Adrenal gland (tissue), 5 donors: ENCODE measurements at regions not wholly inside any gene's neighbourhood (a gene's known extent, or its start where the extent isn't known, plus 50 kb on each side); places are given as distances from the start of the nearest gene placed in this dataset.

Experiments used
- POLR2A ChIP-seq, 2 donors: fragments of 450-650 bp; IDR thresholded peaks; one replicate each; pipeline ENCODE4 v1.6.1; 2017; ENCODE audit warnings: antibody characterized with exemption in 2 of 2, mild to moderate bottlenecking in 2 of 2, moderate library complexity in 1 of 2
- TF ChIP-seq, protein P1 (sequence below), 6 experiments: fragments of 450-650 bp in 4 of 6; fragments of 200-600 bp in 2 of 6; sonication (generic) in 1 of 6; IDR thresholded peaks; 1 replicate in 5 of 6; 2 replicates in 1 of 6; pipeline versions ENCODE4 v1.5.1 to v1.8.0; 2016 to 2021; ENCODE audit warnings: antibody characterized with exemption in 6 of 6, mild to moderate bottlenecking in 2 of 6, moderate library complexity in 1 of 6
- donor health status: DM: no; HTN: no; CAD: no.

DNA sequence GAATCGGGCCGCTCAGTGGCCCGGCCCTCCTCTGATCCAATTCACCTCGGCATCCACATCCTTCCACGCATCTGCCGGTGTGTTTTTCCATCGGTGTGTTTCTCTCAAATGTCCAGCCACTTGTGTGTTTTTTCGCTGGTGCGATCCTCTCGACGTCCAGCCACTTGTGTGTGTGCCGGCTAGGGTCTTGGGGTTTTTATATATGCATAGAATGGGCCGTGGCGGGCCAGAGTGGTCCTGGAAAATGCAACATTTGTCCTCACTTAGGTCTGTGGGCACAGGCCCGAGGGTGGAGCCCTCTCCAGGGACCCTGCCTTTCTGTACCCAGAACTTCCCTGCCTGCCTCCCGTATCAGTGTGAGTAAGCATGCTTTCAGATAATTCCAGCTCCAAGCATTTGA lies 1106.4 kb downstream of the AMY1C start:
- TF ChIP-seq, protein P1, sequence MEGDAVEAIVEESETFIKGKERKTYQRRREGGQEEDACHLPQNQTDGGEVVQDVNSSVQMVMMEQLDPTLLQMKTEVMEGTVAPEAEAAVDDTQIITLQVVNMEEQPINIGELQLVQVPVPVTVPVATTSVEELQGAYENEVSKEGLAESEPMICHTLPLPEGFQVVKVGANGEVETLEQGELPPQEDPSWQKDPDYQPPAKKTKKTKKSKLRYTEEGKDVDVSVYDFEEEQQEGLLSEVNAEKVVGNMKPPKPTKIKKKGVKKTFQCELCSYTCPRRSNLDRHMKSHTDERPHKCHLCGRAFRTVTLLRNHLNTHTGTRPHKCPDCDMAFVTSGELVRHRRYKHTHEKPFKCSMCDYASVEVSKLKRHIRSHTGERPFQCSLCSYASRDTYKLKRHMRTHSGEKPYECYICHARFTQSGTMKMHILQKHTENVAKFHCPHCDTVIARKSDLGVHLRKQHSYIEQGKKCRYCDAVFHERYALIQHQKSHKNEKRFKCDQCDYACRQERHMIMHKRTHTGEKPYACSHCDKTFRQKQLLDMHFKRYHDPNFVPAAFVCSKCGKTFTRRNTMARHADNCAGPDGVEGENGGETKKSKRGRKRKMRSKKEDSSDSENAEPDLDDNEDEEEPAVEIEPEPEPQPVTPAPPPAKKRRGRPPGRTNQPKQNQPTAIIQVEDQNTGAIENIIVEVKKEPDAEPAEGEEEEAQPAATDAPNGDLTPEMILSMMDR (IDR thresholded peaks at IDR 0.05) = no peak
- no peak for TF ChIP-seq POLR2A (IDR thresholded peaks at IDR 0.05)
